Endothelial cell of umbilical vein (primary cell): ENCODE measurements at regions not wholly inside any gene's neighbourhood (a gene's known extent, or its start where the extent isn't known, plus 50 kb on each side); places are given as distances from the start of the nearest gene placed in this dataset.

ENCODE experiments used
- BruUV-seq: library from RNA; stranded (reverse); fragments of 400-500 nt; replicated peaks from 2 replicates; lab custom pipeline; 2021; lab: Mats Ljungman, UMichigan
- CTCF ChIA-PET: fragments of 300-600, 350-600 bp; sonication (Branson Sonifier 250); formaldehyde crosslinking; loops from one replicate; lab custom pipeline; 2021; ENCODE audit warnings: antibody characterized with exemption, inconsistent platforms; lab: Charles Lee
- POLR2A ChIA-PET: fragments of 300-600, 350-600 bp; sonication (Branson Sonifier 250); formaldehyde crosslinking; loops from one replicate; lab custom pipeline; 2021; ENCODE audit warnings: antibody characterized with exemption, inconsistent platforms; lab: Charles Lee
- DNase-seq: peaks from one replicate; pipeline ENCODE4 v3.0.0-alpha.2; 2011; ENCODE audit warnings: low read depth, low spot score
- FAIRE-seq: peaks from 2 replicates; lab custom pipeline; 2011; peaks lifted over from hg19 to GRCh38; lab: Jason Lieb, UNC
- H2AFZ ChIP-seq: 2 replicates; pipeline ENCODE4 v1.6.0; 2012; ENCODE audit warnings: low read depth, low read length, control low read depth, inconsistent platforms
- H3K27ac ChIP-seq: 2 replicates; pipeline ENCODE4 v1.5.1; 2011; ENCODE audit warnings: low read depth, mild to moderate bottlenecking, control low read depth, low read length, moderate library complexity; ENCODE audit not compliant: insufficient read depth
- H3K27me3 ChIP-seq, 2 experiments: 2 replicates each; pipeline versions ENCODE4 v1.6.0 to v1.6.1; 2011; ENCODE audit warnings: low read length in 2 of 2, mixed read lengths in 1 of 2; ENCODE audit not compliant: control insufficient read depth in 2 of 2, insufficient read depth in 2 of 2
- H3K36me3 ChIP-seq, 2 experiments: 2 replicates in 1 of 2; 3 replicates in 1 of 2; pipeline ENCODE4 v1.5.1; 2011; ENCODE audit warnings: low read length in 2 of 2, mild to moderate bottlenecking in 1 of 2, moderate library complexity in 1 of 2; ENCODE audit not compliant: control insufficient read depth in 2 of 2, insufficient read depth in 2 of 2; ENCODE audit errors: extremely low read depth in 1 of 2
- H3K4me1 ChIP-seq: 3 replicates; pipeline ENCODE4 v1.5.1; 2011; ENCODE audit warnings: mild to moderate bottlenecking, low read length; ENCODE audit not compliant: control insufficient read depth, insufficient read depth; ENCODE audit errors: extremely low read depth
- H3K4me2 ChIP-seq: 2 replicates; pipeline ENCODE4 v1.6.1; 2011; ENCODE audit warnings: low read length, control low read depth, mixed read lengths; ENCODE audit not compliant: insufficient read depth
- H3K4me3 ChIP-seq, 3 experiments: fragments of 200-600 bp in 1 of 3; sonication (generic), shearing (Covaris generic) in 1 of 3; replicated peaks in 1 of 3; 2 replicates each; pipeline ENCODE4 v1.5.1; 2011 to 2016; ENCODE audit warnings: control low read depth in 3 of 3, low read length in 3 of 3, mild to moderate bottlenecking in 2 of 3, inconsistent platforms in 1 of 3, low read depth in 1 of 3, moderate library complexity in 1 of 3; ENCODE audit not compliant: insufficient read depth in 1 of 3
- H3K79me2 ChIP-seq: 2 replicates; pipeline ENCODE4 v1.6.0; 2012; ENCODE audit warnings: low read length, inconsistent platforms; ENCODE audit not compliant: control insufficient read depth, insufficient read depth
- H3K9ac ChIP-seq: replicated peaks from 2 replicates; pipeline ENCODE3; 2011; ENCODE audit warnings: low read length, control low read depth; ENCODE audit not compliant: insufficient read depth; ENCODE audit errors: extremely low read depth
- H3K9me1 ChIP-seq: replicated peaks from 3 replicates; pipeline ENCODE4 v1.6.0; 2011; ENCODE audit warnings: mild to moderate bottlenecking, low read length; ENCODE audit not compliant: control insufficient read depth, insufficient read depth; ENCODE audit errors: extremely low read depth
- H3K9me3 ChIP-seq: replicated peaks from 2 replicates; pipeline ENCODE4 v1.5.1; 2012; ENCODE audit warnings: low read length, inconsistent platforms; ENCODE audit not compliant: control insufficient read depth, insufficient read depth
- H4K20me1 ChIP-seq: replicated peaks from 2 replicates; pipeline ENCODE3; 2011; ENCODE audit warnings: mild to moderate bottlenecking, low read length; ENCODE audit not compliant: control insufficient read depth, insufficient read depth; ENCODE audit errors: extremely low read depth
- CTCF ChIP-seq, 2 donors: IDR thresholded peaks; 1 replicate in 1 of 2; 2 replicates in 1 of 2; pipeline ENCODE4 v1.5.1; 2011; ENCODE audit warnings: low read length in 2 of 2, mild to moderate bottlenecking in 2 of 2, moderate library complexity in 2 of 2, control low read depth in 1 of 2, inconsistent platforms in 1 of 2, low read depth in 1 of 2; ENCODE audit not compliant: insufficient read depth in 1 of 2; ENCODE audit errors: extremely low read depth in 1 of 2
- EZH2 ChIP-seq: IDR thresholded peaks from 2 replicates; pipeline ENCODE4 v1.6.1; 2012; ENCODE audit warnings: borderline replicate concordance, low read depth, mild to moderate bottlenecking, moderate library complexity, low read length, inconsistent platforms; ENCODE audit not compliant: severe bottlenecking
- FOS ChIP-seq: IDR thresholded peaks from 2 replicates; pipeline ENCODE4 v1.6.1; 2011; ENCODE audit warnings: mild to moderate bottlenecking, low read length, moderate library complexity, borderline replicate concordance; ENCODE audit not compliant: insufficient read depth
- GATA2 ChIP-seq: IDR thresholded peaks from 2 replicates; pipeline ENCODE4 v1.7.0; 2011; ENCODE audit warnings: low read depth, mild to moderate bottlenecking, moderate library complexity, mixed read lengths, low read length; ENCODE audit not compliant: insufficient read length, insufficient read depth
- JUN ChIP-seq: IDR thresholded peaks from 2 replicates; pipeline ENCODE4 v1.6.1; 2011; ENCODE audit warnings: borderline replicate concordance, low read depth; ENCODE audit not compliant: insufficient read length, insufficient read depth
- MYC ChIP-seq: IDR thresholded peaks from one replicate; pipeline ENCODE4 v1.6.1; 2011; ENCODE audit warnings: mild to moderate bottlenecking, low read depth, low read length
- POLR2A ChIP-seq: IDR thresholded peaks from 2 replicates; pipeline ENCODE4 v1.6.1; 2012; ENCODE audit warnings: low read depth, mild to moderate bottlenecking, control low read depth, low read length
- POLR2AphosphoS5 ChIP-seq: IDR thresholded peaks from 2 replicates; pipeline ENCODE4 v1.6.1; 2012; ENCODE audit warnings: low read depth, mild to moderate bottlenecking, control low read depth, low read length, moderate library complexity; ENCODE audit not compliant: insufficient read depth
- dilution Hi-C: fragments of 300-500 bp; cut with MboI; formaldehyde crosslinking; loops from one replicate; pipeline ENCODE4 v1.15.0; 2019; ENCODE audit warnings: low sequenced_read_pairs; ENCODE audit not compliant: extremely low pct_ligation_motif_present
- intact Hi-C: fragments of 100-400 bp; cut with micrococcal nuclease; formaldehyde crosslinking; loops from one replicate; pipeline ENCODE4 v1.10.0; 2022
- TF ChIP-seq, protein P1 (sequence below): IDR thresholded peaks from 2 replicates; pipeline ENCODE4 v1.6.1; 2011; ENCODE audit not compliant: insufficient read depth, insufficient read length

GRCh38 chr13:88978607-88979006 lies 1307.4 kb downstream of the SLITRK5 start:
- H3K4me2 ChIP-seq, result no peak overlapping the region
- no peaks in the 10 kb centered on the region for H3K36me3 ChIP-seq
- no peak for TF ChIP-seq CTCF (IDR thresholded peaks at IDR 0.05; ENCODE audit: extremely low read depth in 1 of 2, insufficient read depth in 1 of 2, low read depth in 1 of 2, low read length in 2 of 2)
- no peak for TF ChIP-seq POLR2AphosphoS5
- TF ChIP-seq POLR2A, result no peak
- TF ChIP-seq MYC, result no peak
- TF ChIP-seq, protein P1, sequence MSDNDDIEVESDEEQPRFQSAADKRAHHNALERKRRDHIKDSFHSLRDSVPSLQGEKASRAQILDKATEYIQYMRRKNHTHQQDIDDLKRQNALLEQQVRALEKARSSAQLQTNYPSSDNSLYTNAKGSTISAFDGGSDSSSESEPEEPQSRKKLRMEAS, result no peak
- TF ChIP-seq GATA2, result no peak
- no peak for TF ChIP-seq EZH2
- TF ChIP-seq JUN, result no peak
- TF ChIP-seq FOS, result no peak
- no TSS peak for BruUV-seq
- no peak for FAIRE-seq
- POLR2A ChIA-PET, result no interaction called here
- no peaks in the 10 kb centered on the region for H3K9me1 ChIP-seq
- no peak for DNase-seq
- CTCF ChIA-PET, result no interaction called here
- dilution Hi-C loops, result no loop called here
- H3K4me3 ChIP-seq, result no peak overlapping the region
- no peak overlapping the region for H3K27ac ChIP-seq
- no peaks in the 10 kb centered on the region for H4K20me1 ChIP-seq
- no peak overlapping the region for H3K9ac ChIP-seq
- no peaks in the 10 kb centered on the region for H3K79me2 ChIP-seq
- no peaks in the 10 kb centered on the region for H3K27me3 ChIP-seq
- H2AFZ ChIP-seq, result no peak overlapping the region
- no peaks in the 10 kb centered on the region for H3K9me3 ChIP-seq
- intact Hi-C loops, result no loop called here
- H3K4me1 ChIP-seq, result no peaks in the 10 kb centered on the region
